ENCODE measurements at regions not wholly inside any gene's neighbourhood (a gene's known extent, or its start where the extent isn't known, plus 50 kb on each side); places are given as distances from the start of the nearest gene placed in this dataset.
"Not testable (repeated sequence)": the region's sequence is repeated elsewhere in the genome, so short reads cannot be mapped to it uniquely, and the experiment has no call there.

GRCh38 chr7:81244224-81244623 lies 325.4 kb upstream of the SEMA3C start:
- no peak for FAIRE-seq
- no peak for DNase-seq (ENCODE audit: insufficient read length, low spot score)

DNA sequence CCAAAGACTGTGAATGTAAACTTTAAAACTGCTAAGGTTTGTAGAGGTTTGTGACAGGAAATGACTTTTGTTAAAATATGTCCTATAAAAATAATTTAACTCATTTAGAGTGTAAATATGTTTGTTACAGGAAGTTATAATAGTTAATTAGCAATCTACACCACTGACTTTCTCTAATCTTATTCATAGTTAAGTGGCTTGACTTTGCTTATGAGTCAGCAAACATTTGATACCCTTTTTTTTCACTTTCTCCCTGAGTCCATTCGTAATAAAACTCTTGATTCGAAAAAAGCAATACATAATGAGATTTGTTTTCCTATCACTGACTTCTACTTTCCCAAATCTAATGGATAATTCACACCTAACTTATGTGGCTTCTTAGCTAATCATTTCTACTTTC lies 317.7 kb upstream of the SEMA3C start:
- FAIRE-seq (no peak), DNase-seq (ENCODE audit: insufficient read length, low spot score) (no peak)

DNA sequence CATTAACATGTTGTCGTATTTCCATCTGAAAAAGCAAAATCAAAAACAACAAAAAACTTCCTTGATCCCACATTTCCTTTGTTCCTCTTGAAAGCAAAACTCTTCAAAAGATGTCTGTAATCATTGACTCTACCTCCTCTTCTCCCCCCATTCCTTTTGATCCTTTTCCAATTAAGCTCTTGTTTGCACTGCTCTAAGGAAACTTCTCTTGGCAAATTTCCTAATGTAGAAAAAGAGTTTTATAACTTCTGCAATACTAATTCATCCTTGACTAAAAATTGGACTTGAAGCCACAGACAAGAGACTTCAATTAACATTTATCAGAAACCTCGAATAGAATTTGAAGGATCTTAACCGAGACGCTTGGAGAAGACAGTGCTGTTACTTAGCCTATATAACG lies 317.1 kb upstream of the SEMA3C start:
- DNase-seq (ENCODE audit: insufficient read length, low spot score) = no peak
- no peak for FAIRE-seq

- no peak for FAIRE-seq
- DNase-seq (ENCODE audit: insufficient read length, low spot score) = no peak
Observed at GRCh38 chr7:81234896-81235295, 316.0 kb upstream of the SEMA3C start.

DNA sequence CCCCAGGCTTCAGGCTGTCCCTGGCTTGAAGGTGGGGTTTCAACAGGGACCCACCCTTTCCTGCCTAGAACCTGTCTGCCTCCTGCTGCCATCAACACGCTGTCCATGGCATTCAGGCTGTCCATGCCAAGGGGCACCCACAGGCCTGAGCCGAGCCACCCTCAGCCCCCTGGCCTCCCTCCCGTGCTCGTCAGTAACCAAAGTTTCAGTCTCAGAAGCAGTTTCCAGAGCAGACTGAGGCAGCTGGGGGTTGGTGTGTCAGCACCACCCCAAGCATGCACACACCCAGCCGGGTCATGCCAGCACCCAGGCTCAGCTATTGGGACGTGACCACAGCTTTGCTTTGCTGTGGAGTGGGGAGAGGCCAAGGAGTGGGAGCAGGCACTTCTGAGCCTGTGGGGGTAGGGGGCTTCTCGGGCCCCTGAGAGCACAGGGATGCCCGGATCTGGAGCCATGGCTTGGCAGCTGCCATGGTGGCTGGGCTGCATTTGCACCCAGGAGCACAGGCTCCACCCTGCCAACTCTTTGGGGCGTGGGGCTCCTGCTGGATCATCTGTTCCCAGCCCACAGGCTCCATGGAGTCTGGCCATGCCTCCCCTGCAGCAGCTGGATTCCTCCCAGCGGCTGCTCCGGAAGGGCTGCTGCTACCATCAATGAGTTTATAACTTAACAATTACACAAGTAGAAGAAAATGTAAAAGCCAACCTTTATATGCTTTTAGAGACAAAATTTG lies 314.5 kb upstream of the SEMA3C start:
- DNase-seq (ENCODE audit: insufficient read length, low spot score) = no peak
- FAIRE-seq = no peak

DNA sequence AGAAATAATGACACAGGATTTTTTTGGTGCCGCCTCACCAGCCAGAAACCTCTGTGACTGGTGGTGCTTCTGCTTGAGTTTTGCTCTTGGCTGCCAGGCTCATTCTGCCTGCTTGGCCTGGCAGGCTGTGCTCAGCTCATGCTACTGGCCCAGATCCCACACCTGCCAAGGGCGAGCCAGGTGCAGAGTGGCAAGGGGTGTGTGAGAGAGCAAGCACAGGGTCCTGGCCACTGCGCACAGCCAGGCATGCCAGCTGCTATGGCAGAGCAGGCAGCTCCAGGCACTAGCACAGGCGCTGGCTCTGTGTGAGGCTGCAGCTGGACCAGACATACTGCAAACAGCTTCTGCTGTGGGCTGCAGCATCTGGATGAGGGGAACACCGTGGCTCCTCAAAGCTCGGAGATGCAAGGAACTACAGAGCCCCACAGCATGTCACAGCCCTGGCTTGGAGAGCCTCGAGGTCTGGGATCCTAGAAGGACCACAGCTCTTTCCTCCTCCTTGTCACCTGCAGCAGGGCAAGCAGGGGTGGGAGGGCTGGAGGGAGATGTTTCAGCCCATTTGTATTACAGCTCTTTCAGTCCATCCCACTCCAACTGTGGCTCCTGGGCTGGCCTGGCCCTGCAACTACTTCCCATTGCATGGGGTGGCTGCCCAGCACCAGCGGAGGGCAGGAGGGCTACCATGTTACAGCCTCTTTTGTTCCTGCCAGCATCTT lies 313.4 kb upstream of the SEMA3C start:
- FAIRE-seq (no peak), DNase-seq (ENCODE audit: insufficient read length, low spot score) (no peak)

DNA sequence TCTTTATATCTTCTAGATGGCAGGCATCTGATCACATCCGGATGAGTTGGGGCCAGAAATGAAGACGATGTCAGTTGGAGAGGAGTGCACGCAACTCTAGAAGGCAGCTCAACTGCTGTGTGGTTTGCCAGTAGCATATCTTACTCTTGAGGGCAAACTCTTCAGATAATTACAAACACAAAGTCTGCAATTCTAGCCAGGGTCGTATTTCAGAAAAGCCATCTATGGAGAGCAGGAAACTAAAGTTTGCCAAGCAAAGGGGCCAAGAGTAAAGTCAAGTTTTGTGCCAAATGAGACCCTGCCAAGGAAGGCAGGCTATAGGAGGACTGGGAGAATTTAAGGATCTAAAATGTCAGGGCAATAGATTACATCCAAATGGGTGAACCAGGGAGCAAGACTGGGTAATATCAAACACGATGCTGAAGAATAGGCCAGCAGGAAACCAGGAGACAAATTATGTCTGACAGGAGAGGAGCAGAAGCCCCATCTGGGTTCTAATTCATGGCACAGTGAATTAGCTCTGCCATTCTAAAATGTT lies 312.5 kb upstream of the SEMA3C start:
- DNase-seq (ENCODE audit: insufficient read length, low spot score) (no peak), FAIRE-seq (no peak)

DNA sequence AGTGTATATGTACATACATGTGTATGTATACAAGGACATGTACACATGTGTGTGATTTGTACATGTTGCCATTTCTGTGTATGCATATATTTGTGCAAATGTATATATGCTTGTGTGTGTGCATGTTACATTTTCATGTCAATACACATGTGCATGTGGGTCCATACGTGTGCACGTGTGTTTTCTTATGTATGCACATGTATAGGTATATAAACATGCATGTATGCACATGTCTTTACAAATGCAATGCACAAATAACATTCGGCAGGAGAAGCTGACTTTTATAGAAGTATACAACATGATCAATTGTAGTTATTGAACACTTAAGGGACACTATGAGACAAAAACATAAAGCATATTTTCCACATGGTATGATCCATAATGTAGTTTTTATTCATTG lies 307.4 kb upstream of the SEMA3C start:
- FAIRE-seq = no peak

GRCh38 chr7:81222692-81223091 lies 303.8 kb upstream of the SEMA3C start:
- not testable (repeated sequence) for DNase-seq (ENCODE audit: insufficient read length, low spot score); FAIRE-seq

More for the DNA sequence above, 307.4 kb upstream of the SEMA3C start:
- DNase-seq (ENCODE audit: insufficient read length, low spot score) = no peak

DNA sequence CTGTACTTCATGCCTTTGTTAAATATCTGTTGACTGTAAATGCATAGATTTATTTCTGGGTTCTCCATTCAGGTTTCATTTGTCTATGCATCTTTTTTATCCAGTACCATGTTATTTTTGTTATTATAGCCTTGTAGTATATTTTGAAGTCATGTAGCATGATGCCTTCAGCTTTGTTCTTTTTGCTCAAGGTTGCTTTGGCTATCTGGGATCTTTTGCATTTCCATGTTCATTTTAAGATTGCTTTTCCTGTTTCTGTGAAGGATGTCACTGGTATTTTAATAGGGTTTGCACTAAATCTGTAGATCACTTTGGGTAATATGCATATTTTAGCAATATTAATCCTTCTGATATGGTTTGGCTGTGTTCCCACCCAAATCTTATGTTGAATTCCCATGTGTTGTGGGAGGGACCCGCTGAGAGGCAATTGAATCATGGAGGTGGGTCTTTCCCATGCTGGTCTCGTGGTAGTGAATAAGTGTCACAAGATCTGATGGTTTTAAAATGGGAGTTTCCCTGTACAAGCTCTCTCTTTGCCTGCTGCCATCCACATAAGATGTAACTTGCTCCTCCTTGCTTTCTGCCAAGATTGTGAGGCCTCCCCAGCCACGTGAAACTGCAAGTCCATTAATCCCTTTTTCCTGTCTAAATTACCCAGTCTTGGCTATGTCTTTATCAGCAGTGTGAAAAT lies 302.8 kb upstream of the SEMA3C start:
- DNase-seq (ENCODE audit: insufficient read length, low spot score) (no peak), FAIRE-seq (no peak)

DNA sequence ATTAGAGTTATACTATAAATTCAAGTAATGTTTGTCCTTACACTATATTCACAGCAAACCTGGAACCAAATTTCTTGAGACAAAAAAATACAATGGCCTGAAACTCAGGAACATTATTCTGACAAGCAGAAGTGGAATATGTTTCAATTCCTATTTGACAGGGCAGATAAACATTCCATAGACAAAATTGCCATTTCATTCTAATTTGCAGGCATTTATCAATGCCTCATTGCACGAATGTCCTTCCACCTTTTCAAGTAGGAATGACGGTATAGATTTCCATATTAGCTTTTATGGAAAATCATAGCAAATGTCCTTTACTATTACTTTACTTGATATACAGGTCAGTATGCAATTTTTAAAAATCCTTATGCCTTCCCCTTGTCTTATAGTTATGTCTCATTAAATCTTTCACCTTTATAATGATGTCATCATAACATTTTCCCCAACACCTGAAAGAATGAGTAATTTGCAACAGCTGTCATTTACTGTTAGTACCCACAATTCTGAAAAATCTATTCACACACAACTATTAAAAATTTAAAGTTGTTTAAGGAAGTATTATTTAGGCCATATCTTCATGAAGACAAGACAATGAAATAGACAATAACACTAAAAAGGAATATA lies 299.7 kb upstream of the SEMA3C start:
- FAIRE-seq (no peak), DNase-seq (ENCODE audit: insufficient read length, low spot score) (no peak)

GRCh38 chr7:81213394-81213793 lies 294.5 kb upstream of the SEMA3C start:
- DNase-seq (ENCODE audit: insufficient read length, low spot score) (no peak), FAIRE-seq (no peak)

- no peak for FAIRE-seq
- no peak for DNase-seq (ENCODE audit: insufficient read length, low spot score)
Observed at GRCh38 chr7:81211934-81212320, 293.1 kb upstream of the SEMA3C start.

DNA sequence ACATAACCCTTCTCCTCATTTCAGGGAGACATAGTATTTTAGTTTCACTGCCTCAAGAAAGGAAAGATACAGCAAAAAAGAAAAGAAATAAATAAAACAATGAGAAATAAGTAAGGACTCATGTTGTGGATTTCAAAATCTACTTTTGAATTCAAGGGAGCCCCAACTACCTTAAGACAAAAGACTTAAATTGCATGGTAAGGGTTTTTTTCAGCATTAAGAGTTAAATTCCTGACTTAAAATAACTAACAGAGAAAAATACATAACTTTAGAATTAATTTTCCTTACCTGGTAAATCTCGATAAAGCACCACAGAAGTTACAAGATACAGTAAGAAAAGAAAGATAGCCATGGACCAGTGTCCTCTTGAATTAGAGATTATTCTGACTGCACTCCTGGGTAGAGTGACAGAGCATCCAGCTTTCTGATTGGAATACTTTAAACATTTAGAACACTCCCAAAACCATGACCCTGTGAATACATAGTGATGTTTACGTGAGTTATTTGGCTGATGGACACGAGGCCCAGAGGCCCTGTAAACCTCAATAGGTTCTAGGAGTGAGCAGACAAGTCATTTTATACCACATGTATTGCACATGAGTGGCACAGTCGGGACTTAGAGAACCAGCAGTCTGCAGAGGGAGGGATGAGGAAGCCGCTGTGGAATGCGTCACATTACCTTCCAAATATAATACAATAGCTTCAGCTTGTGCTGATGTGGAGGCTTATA lies 292.5 kb upstream of the SEMA3C start:
- no peak for FAIRE-seq

GRCh38 chr7:81210137-81211064 lies 291.6 kb upstream of the SEMA3C start:
- DNase-seq (ENCODE audit: insufficient read length, low spot score) = no peak

More for the DNA sequence above, 292.5 kb upstream of the SEMA3C start:
- no peak for DNase-seq (ENCODE audit: insufficient read length, low spot score)

GRCh38 chr7:81209059-81209458 lies 290.2 kb upstream of the SEMA3C start:
- DNase-seq (ENCODE audit: insufficient read length, low spot score) (no peak), FAIRE-seq (no peak)

More at GRCh38 chr7:81210137-81211064, 291.6 kb upstream of the SEMA3C start:
- no peak for FAIRE-seq

- no peak for DNase-seq (ENCODE audit: insufficient read length, low spot score)
- FAIRE-seq = no peak
Observed at GRCh38 chr7:81207801-81208200, 288.9 kb upstream of the SEMA3C start.

GRCh38 chr7:81206667-81207360 lies 288.0 kb upstream of the SEMA3C start:
- DNase-seq (ENCODE audit: insufficient read length, low spot score) (no peak), FAIRE-seq (no peak)

DNA sequence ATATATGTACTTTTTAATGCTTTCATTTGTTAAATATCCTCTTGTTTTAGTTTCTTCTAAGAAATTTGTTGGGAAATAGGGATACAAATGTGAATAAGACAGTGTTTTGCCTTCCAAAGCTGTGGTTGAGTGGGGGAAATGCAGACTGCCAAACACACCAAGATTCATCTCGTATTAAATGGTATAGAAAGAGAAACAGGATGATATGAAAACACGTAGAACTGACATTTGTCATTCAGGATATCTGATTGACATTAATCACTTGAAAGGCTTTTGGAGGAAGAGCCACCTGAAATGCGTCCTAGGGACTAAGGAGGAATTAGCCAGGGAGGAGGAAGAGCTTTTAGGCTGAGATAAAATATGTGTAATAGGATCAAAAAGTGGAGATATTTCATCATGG lies 287.4 kb upstream of the SEMA3C start:
- DNase-seq (ENCODE audit: insufficient read length, low spot score) (no peak), FAIRE-seq (no peak)

All from GM19239 (cell line).